AG04449 (cell line): ENCODE measurements at regions not wholly inside any gene's neighbourhood (a gene's known extent, or its start where the extent isn't known, plus 50 kb on each side); places are given as distances from the start of the nearest gene placed in this dataset.

ENCODE experiments used
- CTCF ChIA-PET: fragments of 350-600 bp; formaldehyde crosslinking; extraction: SDS; loops from one replicate; lab custom pipeline; 2021; ENCODE audit warnings: antibody characterized with exemption; lab: Yijun Ruan, JAX
- POLR2A ChIA-PET: fragments of 400-600, 350-600 bp; formaldehyde crosslinking; extraction: SDS; loops from one replicate; lab custom pipeline; 2020; ENCODE audit warnings: antibody characterized with exemption, inconsistent platforms; lab: Yijun Ruan, JAX
- DNase-seq: peaks from one replicate; pipeline ENCODE4 v3.0.0-alpha.2; 2010; ENCODE audit warnings: low read depth, low spot score
- H3K4me3 ChIP-seq: 2 replicates; pipeline ENCODE4 v1.5.1; 2011; ENCODE audit warnings: low read depth, mild to moderate bottlenecking, control low read depth, low read length
- TF ChIP-seq, protein P1 (sequence below): IDR thresholded peaks from one replicate; pipeline ENCODE4 v1.5.1; 2011; ENCODE audit warnings: mild to moderate bottlenecking, moderate library complexity, low read length, control low read depth, inconsistent platforms; ENCODE audit not compliant: insufficient read depth; ENCODE audit errors: missing control alignments

DNA sequence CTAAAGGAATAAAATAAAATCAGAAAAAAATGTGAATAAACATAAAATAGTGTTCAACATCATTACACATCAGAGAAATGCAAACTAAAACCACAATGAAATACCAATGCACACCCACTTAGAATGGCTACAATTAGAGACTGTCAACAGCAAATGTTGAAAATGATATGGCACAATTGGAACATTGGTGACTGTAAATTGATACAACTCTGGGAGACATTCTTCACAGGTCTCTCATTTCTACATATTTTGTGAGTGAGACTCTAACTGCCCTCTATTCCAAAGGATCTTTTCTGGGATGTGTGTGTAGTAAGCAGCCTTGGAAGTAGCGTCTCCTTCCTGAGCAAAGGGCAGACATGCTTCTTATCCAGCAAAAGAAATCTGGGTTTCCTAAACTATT lies 323.0 kb downstream of the FBXO15 start:
- H3K4me3 ChIP-seq: no peak overlapping the region
- ChIA-PET POLR2A (no interaction called here), CTCF (interaction anchor here (2.0 kb wide), 1 partner anchor 18 kb away, joined by 8 read pairs; no protein-coding TSS in a partner anchor)
- DNase-seq: peak; percentile 31
- TF ChIP-seq, protein P1, sequence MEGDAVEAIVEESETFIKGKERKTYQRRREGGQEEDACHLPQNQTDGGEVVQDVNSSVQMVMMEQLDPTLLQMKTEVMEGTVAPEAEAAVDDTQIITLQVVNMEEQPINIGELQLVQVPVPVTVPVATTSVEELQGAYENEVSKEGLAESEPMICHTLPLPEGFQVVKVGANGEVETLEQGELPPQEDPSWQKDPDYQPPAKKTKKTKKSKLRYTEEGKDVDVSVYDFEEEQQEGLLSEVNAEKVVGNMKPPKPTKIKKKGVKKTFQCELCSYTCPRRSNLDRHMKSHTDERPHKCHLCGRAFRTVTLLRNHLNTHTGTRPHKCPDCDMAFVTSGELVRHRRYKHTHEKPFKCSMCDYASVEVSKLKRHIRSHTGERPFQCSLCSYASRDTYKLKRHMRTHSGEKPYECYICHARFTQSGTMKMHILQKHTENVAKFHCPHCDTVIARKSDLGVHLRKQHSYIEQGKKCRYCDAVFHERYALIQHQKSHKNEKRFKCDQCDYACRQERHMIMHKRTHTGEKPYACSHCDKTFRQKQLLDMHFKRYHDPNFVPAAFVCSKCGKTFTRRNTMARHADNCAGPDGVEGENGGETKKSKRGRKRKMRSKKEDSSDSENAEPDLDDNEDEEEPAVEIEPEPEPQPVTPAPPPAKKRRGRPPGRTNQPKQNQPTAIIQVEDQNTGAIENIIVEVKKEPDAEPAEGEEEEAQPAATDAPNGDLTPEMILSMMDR: no peak

GRCh38 chr18:73812423-73812822 lies 335.2 kb downstream of the FBXO15 start:
- ChIA-PET CTCF (no interaction called here), POLR2A (no interaction called here)
- H3K4me3 ChIP-seq: no peak overlapping the region
- TF ChIP-seq, protein P1: no peak
- no peak for DNase-seq

DNA sequence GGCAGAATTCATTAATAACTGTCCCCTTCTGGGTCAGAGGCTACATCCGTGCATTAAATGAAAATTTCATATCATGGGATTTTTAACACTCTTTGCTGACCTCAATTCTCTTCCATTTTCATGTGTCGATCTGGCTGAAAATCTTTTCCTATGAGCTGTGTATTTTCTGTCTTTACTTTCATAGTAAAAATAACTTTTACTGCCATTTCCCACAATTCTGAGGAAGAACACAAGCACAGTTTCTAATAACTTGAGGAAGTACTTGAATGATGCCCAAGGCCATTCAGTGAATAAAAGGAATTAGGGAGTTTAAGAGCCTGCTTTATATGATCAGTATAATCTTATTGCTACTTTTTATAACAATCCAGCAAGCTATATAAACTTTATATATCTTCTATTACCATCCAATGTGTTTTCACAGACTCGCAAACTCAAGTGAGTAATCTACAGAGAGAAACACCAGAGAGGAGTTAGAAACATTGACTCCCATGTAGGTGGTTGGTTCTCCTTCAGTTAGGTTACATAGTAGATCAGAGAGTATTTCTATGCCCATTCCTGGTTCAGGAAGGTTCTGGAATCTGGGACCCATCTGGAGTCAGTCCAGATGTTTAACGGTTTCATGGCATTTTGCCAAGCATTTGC lies 340.0 kb downstream of the FBXO15 start:
- ChIA-PET CTCF (interaction anchor here (0.6 to 1.0 kb wide), 2 partner anchors 11 to 36 kb away, joined by 3 read pairs; no protein-coding TSS in a partner anchor), POLR2A (no interaction called here)
- H3K4me3 ChIP-seq: no peak overlapping the region
- TF ChIP-seq, protein P1: no peak
- no peak for DNase-seq

DNA sequence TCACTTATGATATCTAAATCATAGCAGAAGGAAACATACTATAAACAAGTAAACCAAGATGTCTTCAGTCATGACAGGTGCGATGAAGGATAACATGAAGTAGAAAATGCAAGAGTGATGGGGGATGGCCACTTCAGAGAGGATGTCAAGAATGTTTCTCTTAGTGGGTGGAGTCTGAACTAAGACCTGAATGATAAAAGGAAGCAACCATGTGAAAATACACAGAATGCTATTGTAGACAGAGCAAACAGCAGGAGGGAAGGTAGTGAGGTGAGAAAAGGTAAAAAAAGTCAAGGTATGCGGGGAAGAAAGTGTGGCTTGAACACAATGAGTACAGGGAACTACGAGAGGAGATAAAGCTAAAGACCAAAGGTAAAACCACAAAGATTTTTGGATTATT lies 341.6 kb downstream of the FBXO15 start:
- no peak for DNase-seq
- no peak overlapping the region for H3K4me3 ChIP-seq
- CTCF ChIA-PET: interaction anchor here (1.2 kb wide), 1 partner anchor 14 kb away, joined by 3 read pairs; no protein-coding TSS in a partner anchor
- POLR2A ChIA-PET: no interaction called here
- TF ChIP-seq, protein P1: no peak

DNA sequence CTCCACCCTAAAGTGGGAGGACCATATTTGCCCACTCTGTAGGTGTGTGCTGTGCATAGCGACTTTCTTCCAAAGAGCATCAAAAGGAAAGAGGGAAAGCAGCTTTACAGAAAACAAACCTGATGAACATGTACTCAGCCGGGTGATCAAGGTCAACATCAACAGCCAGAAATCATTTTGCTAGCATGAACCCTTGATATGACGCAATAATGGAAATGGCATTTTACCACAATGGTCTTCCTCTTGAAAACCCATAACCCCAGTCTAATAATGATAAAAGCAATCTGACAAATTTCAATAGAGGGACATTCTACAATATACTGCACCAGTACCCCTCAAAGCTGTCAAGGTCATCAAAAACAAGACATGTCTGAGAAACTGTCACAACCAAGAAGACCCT lies 350.2 kb downstream of the FBXO15 start:
- TF ChIP-seq, protein P1: no peak
- POLR2A ChIA-PET: no interaction called here
- CTCF ChIA-PET: interaction anchor here (0.8 kb wide), 1 partner anchor 10 kb away, joined by 3 read pairs; no protein-coding TSS in a partner anchor
- H3K4me3 ChIP-seq: no peak overlapping the region
- no peak for DNase-seq

GRCh38 chr18:73793386-73793785 lies 354.2 kb downstream of the FBXO15 start:
- TF ChIP-seq, protein P1: no peak
- H3K4me3 ChIP-seq: no peak overlapping the region
- ChIA-PET CTCF (no interaction called here), POLR2A (no interaction called here)
- DNase-seq: peak; percentile 21
